DMS53 treated with DMSO at 0.1 percent for 48 hours (cell line): ENCODE measurements at regions not wholly inside any gene's neighbourhood (a gene's known extent, or its start where the extent isn't known, plus 50 kb on each side); places are given as distances from the start of the nearest gene placed in this dataset.
A peak's percentile ranks its signal among the peaks of the same experiment; 100 is the strongest.

Experiments used
- DNase-seq: peaks from one replicate; lab custom pipeline; 2025; ENCODE audit not compliant: unreplicated experiment; lab: John Stamatoyannopoulos, UW

DNA sequence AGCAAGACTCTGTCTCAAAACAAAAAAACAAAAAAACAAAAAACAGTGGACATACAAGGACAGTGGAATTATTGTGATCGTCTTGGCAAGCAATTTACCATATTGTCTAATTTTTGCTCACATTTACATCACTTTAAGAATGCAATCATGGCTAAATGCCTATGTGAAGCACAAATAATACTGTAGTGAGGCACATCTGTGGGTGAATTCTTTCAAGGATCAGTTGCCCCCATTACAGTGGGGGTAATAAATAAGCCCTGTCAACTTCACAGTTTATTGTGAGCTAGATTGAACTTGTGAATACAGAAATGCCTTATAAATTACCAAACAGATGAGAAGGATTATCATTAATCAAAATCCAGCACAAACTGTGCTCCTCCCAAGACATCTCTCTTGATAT is 150.2 kb upstream of the PAPPA start:
- DNase-seq: no peak

DNA sequence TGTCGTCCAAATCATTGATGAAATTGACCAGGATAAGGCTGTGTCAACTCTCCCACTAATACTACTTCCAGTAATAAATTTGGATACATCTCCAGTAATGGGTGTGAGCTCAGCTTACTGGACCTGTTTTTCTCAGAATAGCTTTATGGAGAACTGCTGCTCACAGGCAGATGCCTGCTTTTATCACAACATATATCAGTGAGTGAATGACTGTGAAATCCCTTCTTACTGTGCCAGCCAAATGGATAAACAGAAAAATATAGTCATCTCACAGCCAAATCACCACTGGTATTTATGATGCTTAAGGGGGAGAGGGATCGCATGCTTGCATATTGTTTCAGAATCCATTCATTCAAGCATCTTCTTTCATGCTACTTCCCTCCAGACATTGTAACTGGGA is 148.4 kb upstream of the PAPPA start:
- no peak for DNase-seq

DNA sequence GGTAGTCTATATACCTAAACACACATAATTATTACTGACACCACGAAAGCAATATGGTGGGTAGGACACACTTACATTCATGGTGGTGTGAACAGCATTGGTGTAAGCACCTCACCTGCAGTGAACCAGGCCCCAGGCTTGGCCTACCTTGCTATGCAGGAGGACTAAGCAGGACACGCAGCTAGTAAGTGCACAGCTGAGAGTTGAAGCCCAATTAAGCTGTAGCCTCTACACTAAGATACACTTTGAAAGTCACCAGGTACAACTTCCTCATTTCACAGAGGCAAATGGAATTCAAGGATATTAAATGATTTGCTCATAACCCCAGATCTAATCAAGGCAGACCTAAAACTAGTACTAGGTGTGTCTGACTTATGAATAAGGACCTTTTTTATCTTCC is 145.8 kb upstream of the PAPPA start:
- no peak for DNase-seq

DNA sequence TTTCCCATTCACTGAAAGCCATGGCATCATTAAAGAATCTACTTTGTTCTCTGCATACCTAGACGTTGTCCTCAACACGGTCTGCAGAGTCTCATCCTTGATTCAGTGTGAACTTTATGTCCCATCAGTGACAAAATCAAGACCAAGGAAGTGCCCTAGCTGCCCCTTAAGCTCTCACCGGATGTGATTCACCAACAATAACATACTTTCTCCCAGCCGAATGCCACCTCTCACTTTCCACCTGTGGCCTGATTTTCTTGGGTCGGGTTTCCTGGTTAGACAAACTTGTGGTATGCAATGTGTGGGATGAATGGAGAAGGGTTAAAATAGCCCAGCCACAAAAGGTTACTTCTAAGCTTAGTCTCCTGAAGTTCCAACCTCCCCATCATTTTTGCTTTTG is 145.3 kb upstream of the PAPPA start:
- DNase-seq: peak; percentile 0

DNA sequence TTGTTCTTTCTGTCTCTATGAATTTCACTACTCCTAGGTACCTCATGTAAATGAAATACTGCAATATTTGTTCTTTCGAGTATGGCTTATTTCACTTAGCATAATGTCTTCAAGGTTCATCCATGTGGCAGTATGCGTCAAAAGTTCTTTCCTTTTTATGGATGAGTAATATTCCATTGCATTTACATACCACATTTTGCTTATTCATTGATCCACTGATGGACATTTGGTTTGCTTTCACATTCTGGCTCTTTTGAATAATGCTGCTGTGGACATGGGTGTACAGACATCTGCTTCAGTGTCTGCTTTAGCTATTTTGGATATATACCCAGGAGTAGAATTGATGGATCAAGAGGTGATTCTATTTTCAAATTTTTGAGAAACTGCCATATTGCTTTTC is 144.2 kb upstream of the PAPPA start:
- no peak for DNase-seq

DNA sequence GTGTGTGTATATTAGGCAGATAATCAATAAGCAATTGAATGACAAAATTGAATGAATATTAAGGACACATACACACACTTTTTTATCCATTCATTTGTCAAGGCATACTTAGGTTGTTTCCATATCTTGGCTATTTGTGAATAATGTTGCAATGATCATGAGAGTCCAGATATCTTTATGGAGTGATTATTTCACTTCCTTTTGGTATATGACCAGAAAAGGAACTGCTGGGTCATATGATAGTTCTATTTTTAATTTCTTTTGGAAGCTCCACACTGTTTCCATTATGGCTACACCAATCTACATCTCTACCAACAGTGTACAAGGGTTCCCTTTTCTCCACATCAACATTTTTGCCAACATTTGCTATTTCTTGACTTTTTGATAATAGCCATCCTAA is 137.7 kb upstream of the PAPPA start:
- no peak for DNase-seq

DNA sequence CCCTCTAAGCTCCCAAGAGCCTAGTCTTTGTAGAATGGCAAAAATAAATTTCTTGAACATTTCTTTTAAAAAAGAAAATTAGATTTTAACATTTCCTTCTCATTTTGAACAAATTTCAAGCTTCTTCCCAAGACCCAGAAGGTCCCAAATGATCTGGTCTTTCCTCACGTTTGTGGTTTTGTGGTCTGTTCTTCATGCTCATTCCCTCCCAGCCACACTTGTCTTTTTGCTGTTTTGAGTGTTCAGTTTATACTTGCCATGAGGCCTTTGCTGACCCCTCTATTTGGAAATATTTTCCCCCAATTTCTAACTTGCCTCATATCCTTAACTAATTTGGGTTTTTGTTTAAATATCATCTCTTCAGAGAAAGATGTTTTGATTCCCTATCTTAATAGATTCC is 133.4 kb upstream of the PAPPA start:
- no peak for DNase-seq

DNA sequence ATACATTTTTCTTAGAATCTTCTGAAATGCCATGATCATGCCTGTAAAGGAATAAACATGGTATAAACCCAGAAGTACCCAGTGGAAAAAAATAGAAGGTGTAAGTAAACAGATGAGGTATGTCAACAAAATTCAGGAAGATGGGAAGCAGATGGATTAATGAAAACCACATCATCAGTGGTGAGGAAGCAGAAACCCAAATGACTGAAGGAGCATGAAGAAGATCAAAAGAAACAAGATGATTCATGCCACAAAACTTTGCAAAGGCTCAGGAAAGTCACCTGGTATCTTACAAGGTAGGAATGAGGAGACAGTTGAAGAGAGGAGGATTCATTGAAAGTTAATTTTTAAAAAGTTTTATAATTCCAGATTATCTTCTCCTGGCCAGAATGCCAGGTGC is 132.8 kb upstream of the PAPPA start:
- DNase-seq: peak; percentile 22

DNA sequence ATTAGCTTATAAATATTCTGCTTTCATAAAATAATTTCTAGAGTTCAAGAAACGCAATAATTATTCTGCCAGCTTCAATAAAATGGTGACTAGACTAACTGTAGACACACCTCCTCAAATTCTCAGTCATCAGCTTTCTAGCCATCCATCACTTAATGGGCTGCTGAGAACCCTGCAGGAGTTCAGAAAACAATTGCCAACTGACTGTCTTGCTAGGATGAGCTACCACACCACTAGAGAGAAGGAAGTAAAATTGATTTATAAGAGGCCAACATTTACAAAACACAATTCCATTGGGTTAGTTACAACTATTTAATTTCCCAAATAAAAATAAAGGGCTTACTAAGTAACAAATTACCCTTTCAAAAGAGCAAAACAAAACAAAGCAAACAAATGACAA is 126.5 kb upstream of the PAPPA start:
- DNase-seq: no peak

DNA sequence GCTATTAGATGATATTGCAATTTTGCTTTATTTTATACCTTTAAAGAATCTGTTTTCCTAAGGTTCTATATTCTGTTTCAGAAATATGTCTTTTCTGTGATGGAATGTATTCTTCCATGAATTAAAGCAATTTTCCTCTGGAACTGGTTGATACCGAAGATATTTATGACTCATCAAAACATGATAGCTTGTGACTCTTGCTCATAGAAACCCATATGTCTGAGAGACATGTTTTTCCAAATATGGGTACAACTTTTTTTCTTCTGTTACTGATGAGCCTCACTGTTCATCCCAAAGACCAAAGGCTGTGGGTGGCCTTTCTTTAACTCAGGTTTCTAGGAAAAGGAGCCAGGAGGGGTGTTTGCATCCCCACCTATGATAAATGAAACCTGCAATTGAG is 126.1 kb upstream of the PAPPA start:
- DNase-seq: peak; percentile 3

DNA sequence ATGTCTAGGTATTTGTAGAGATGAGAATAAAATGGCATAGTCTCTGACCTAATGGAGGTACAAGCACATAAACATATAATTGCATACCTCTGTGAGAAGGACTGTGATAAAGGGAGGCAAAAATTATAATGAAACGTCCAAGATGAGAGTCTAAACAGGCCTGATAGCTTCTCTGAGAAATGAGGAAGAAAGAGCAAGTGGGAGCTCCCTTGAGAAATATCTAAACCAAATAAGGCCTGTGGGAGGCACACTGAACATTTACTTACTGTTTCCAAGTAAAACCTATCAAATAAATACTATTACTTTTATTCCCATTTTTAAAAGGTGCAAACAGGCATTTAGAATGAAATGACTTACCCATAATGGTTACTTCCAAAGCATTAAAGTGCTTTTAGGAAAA is 125.6 kb upstream of the PAPPA start:
- no peak for DNase-seq

DNA sequence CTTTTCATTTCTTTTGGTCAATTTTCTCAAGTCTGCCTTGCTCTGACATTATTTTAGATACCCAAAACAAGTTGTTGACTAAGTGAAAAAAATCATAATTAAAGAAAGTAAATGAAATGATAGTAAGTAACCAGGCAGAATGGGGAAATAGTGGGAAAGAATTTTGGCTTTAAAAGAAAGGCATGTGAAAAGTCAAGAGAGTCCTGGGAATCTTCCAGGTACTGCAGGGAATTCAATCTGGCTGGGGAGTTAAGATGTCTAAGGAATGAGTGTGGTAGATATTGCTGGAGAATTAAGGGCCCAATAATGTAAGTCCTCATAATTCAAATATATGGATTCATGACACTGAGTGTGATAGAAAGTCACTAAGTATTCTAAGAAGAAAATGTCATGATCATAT is 123.1 kb upstream of the PAPPA start:
- DNase-seq: no peak

DNA sequence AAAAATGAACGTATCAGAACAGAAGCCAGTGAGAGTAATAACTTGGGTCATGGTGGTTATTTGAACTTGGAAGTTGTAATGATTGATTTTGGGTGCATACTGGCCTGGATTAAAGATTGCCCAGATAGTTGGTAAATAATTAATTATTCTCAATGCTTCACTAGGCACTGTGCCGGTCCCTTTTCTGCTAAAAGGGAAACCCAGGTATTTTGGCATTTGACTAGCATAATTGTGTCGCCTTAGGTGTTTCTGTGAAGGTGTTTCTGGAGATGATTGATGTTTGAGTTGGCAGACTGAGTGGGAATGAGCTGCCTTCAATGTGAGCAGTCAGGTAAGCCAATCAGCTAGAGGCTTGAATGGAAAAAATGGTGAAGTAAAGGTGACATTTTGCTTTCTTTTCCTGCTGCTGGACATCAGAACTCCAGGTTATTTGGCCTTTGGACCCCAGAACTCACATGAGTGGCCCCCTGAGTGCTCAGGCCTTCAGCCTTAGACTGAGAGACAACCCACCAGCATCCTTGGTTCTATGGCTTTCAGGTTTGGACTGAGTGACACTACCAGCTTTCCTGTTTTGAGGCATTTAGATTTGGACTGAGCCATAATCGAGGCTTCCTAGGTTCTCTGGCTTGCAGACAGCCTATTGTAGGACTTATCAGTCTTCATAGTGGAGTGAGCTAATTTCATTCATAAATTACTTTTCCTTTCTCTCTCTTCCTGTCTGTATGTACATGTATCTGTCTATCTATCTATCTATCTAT is 120.7 kb upstream of the PAPPA start:
- DNase-seq: no peak

DNA sequence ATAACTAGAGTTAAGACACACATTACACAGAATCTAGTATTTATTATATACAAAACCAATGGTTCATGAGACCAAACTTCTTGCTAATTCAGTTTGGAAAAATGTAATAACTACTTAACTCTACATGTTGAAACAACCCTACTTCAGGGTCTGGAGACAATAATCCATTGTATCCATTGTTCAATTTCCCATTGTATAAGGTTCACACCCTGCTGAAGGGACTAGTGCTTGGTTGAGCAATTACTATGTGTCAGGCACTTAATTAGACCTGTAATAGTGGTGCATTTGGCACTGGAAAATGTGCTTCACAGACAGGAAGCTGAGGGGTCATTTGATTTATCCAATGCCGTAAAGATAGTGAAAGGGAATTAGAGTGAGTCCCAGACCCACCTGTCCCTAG is 114.3 kb upstream of the PAPPA start:
- DNase-seq: no peak

DNA sequence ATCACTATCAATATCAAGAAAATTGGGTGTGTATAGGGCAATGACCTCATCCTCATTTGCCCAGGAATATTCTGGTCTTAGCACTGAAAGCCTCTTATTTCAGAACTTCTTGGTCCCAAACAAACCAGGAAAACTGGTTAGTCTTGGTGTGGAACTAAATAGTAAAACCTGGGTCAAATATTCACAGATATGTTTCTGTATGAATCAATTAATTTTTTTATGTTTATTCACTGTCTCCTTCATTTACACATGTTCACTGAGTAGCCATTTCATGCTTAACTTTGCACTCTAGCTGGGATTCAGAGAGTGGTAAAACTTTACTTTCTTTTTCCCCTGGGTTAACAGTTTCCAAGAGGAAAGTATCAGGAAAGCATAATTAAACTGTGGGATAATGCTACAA is 113.7 kb upstream of the PAPPA start:
- DNase-seq: no peak

DNA sequence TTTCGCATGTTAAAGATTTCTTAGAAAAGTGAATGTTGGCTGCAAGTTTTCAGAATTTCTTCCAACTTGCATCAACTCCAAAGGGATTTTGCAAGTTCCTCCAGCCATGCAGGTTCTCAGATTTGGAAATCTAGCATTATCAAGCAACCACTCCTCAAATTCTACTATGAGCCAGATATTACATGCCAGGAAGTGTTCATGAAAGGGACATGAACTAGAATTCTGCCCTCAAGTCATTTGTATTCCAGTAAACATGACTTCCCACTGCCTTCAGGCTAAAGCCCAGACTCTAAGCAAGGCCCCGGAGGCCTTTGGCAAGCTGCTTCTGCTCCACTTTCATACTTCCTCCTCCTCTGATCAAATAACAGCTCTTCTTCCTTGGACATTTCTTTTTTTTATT is 111.3 kb upstream of the PAPPA start:
- no peak for DNase-seq

DNA sequence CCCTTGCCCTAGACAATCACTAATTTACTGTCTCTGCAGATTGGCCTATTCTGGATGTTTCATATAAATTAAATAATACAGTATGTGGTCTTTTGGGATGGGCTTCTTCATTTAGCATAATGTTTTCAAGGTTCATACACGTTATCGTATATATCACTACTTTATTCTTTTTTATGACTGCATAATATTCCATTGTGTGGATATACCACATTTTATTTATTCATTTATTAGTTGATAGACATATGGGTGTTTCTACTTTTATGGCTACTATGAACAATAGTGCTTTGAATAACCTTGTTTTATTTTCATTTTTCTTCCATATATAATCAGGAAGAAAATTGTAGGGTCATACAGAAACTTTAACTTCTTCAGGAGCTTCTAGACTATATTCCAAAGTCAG is 108.5 kb upstream of the PAPPA start:
- DNase-seq: no peak

DNA sequence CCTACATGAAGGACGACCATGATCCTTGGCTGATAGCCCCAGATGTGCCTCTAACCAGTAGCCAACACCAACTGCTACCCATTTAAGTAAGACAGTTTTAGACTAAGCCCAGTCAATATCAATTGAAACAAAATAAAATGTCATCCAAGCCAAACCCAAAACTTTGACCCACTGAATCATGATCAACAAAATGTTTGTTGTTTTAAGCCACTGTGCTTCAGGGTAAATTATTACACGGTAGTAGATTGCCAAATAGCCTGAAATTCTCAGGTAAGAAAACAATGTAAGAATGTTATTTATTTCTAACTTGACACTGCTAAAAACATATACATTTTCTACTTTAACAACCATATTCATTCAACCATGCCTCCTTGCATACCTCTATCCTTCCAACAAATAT is 105.5 kb upstream of the PAPPA start:
- DNase-seq: no peak

DNA sequence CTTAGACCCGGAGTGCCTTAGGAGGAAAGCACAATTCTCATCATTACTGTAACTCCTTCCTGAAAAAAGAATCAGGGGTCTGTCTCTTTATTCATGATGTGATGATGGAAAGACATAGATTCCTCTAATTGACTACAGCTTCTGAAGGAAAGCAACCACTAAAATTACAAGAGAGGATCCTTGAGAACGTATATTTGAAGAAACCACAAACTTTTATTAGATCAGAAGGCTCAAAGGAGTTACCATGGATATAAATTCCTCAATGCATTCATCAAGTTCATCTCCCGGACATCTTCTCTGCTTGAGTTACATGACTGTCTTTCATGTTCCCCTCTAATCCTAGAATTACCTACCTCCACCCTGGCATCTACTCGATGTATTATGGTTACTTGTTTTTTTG is 104.1 kb upstream of the PAPPA start:
- no peak for DNase-seq

DNA sequence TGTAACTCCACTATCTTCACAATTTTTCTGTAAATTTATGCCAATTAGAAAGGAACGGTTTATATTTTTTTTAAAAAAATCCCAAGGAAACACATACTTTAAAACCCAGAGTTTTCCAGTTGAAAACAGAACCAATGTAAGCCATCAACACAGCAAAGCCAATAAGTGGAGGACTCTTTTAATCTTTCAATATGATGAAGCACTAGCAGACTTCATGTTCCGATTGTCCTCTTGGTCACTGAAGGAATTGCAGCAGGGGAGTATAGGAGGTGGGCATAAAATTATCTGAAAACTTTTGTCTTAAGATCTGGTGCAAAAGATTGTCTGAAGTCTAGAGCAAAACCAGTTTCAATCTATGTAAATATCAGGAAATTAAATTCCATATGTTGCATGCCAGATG is 102.1 kb upstream of the PAPPA start:
- DNase-seq: no peak

DNA sequence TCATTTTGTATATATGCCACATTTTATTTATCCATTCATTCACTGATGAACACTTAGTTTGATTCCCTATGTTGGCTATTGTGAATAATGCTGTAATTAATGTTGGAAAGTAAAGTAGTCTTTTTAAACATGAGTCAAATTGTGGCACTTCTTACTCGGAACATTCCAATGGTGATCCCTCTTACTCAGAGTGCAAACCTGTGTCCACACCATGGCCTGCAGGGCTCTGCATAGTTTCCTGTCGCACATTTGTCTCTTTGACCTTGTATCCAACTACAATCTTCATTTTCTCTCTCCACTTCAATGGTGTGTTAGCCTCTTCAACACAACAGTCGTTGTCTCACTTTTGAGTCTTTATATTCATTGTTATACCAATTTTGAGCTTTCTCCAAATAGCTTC is 98.1 kb upstream of the PAPPA start:
- DNase-seq: no peak

DNA sequence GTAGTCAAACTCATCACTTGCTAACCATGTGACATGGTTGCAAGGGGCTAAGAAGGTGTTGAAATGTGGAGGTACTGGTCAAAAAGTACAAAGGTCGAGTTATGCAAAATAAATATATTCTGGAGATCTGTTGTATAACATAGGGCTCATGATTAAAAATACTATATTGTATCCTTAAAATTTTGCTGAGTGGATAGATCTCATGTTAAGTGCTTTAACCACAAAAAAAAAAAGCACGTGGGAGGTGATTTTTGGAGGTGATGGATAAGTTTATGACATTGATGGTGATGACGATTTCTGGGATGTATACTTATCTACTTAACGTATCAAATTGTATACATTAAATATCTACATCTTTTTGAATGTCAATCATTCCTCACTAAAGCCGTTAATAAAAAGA is 96.2 kb upstream of the PAPPA start:
- no peak for DNase-seq

DNA sequence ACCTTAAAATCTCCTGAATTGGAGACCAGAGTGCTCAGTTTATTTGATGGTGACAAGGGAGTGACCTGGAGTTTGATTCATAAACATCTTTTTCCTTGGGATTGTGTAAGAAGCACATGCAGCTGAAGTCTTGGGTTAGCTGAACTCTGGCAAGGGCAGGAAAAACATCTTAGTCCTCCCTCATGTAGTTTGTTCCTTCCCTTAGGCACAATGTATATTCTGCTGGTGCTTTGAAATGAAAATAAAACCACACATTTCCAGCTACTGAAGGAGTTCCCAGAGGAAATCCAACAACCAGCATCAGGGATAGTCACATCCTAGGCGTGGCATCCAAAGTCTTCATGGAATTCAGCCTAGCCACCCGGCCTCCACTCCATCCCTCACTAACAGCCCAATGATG is 95.2 kb upstream of the PAPPA start:
- DNase-seq: no peak

DNA sequence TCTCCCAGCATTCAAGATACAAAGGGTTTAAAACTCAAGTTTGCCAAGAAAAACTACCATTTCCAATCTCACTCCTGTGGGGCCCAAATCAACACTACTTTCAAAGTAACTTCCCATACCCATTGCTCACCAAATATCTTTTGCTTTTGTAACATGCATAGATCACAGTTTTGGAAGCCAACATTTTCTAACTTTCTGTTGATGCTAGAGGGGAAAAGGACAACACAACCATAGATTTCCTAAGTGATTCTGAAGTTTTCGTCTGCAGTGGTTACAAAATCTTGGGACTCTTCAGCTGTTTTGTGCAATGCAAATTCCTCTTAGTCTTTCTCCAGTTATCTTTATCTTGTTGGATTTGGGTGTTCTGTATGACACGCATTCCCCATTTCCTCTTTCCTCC is 94.1 kb upstream of the PAPPA start:
- no peak for DNase-seq
